Spleen (tissue), 11 donors: ENCODE measurements at regions not wholly inside any gene's neighbourhood (a gene's known extent, or its start where the extent isn't known, plus 50 kb on each side); places are given as distances from the start of the nearest gene placed in this dataset.

ENCODE experiments used
- DNase-seq: peaks from one replicate; pipeline ENCODE4 v3.0.0-alpha.2; 2020
- H3K27ac ChIP-seq, 8 donors: fragments of 200-600 bp; sonication (generic) in 7 of 8; 1 replicate in 4 of 8; 2 replicates in 4 of 8; pipeline versions ENCODE4 v1.5.0 to v1.8.0; 2016 to 2021; ENCODE audit warnings: inconsistent platforms in 4 of 8, mild to moderate bottlenecking in 4 of 8, moderate library complexity in 1 of 8
- H3K27me3 ChIP-seq, 7 donors: fragments of 200-600 bp; sonication (generic) in 6 of 7; replicated peaks in 1 of 7; 1 replicate in 4 of 7; 2 replicates in 3 of 7; pipeline versions ENCODE4 v1.5.0 to v1.8.0; 2016 to 2021; ENCODE audit warnings: inconsistent platforms in 3 of 7, mild to moderate bottlenecking in 1 of 7
- H3K36me3 ChIP-seq, 6 donors: fragments of 200-600 bp; sonication (generic) in 5 of 6; 1 replicate in 4 of 6; 2 replicates in 2 of 6; pipeline versions ENCODE4 v1.5.0 to v1.8.0; 2016 to 2021; ENCODE audit warnings: inconsistent platforms in 2 of 6
- H3K4me1 ChIP-seq, 6 donors: fragments of 200-600 bp; sonication (generic) in 5 of 6; 1 replicate in 3 of 6; 2 replicates in 3 of 6; pipeline versions ENCODE4 v1.5.0 to v1.8.0; 2016 to 2021; ENCODE audit warnings: inconsistent platforms in 3 of 6
- H3K4me3 ChIP-seq, 8 donors: fragments of 200-600 bp; sonication (generic) in 7 of 8; 1 replicate in 4 of 8; 2 replicates in 4 of 8; pipeline versions ENCODE4 v1.5.0 to v1.8.0; 2016 to 2021; ENCODE audit warnings: inconsistent platforms in 4 of 8, mild to moderate bottlenecking in 4 of 8, moderate library complexity in 2 of 8
- H3K9me3 ChIP-seq, 8 donors: fragments of 200-600 bp; sonication (generic) in 7 of 8; 1 replicate in 4 of 8; 2 replicates in 4 of 8; pipeline versions ENCODE4 v1.5.0 to v1.8.0; 2016 to 2021; ENCODE audit warnings: inconsistent platforms in 4 of 8
- CTCF ChIP-seq, 11 experiments: fragments of 200-600 bp in 7 of 11; fragments of 450-650 bp in 4 of 11; sonication (generic) in 4 of 11; IDR thresholded peaks in 8 of 11; conservative IDR thresholded peaks in 3 of 11; 1 replicate in 7 of 11; 2 replicates in 4 of 11; pipeline versions ENCODE4 v1.4.0 to v1.8.0; 2016 to 2021; ENCODE audit warnings: antibody characterized with exemption in 11 of 11, inconsistent platforms in 4 of 11, mild to moderate bottlenecking in 1 of 11
- POLR2A ChIP-seq, 3 donors: fragments of 450-650 bp; IDR thresholded peaks; one replicate each; pipeline ENCODE4 v1.5.1; 2017; ENCODE audit warnings: antibody characterized with exemption in 3 of 3, mild to moderate bottlenecking in 1 of 3
- POLR2AphosphoS5 ChIP-seq, 3 donors: sonication (generic); formaldehyde crosslinking; IDR thresholded peaks; one replicate each; pipeline ENCODE4 v1.5.1; 2017; ENCODE audit warnings: antibody characterized with exemption in 3 of 3
- WGBS, 5 donors: extraction: QIAGEN DNeasy Blood & Tissue Kit in 3 of 5; methylation state at CpG; one replicate each; pipeline versions ENCODE4 v1.1.5 to v1.1.7; 2013 to 2018; 5-methylcytosine and 5-hydroxymethylcytosine counted together
- intact Hi-C: fragments of 100-400 bp; cut with DNase I; formaldehyde crosslinking; loops from one replicate; pipeline ENCODE4 v1.15.0; 2023; ENCODE audit warnings: low total_unique reads
- small RNA-seq, 4 donors: library from RNA; depleted of rRNA; stranded (forward); fragments of <200 nt; gene quantifications; one replicate each; pipeline ENCODE3, GENCODE V24; 2016
- donor health status: healthy with polysubstance abuse.
- donor health status: DM: no; HTN: no; CAD: no; lungs with moderate emphysema.
- donor health status: DM: no; HTN: no; CAD: no.
- donor health status: Bipolar disorder and iron deficiency.
- donor health status: healthy.
- donor health status: DM: no; HTN: no; CAD: no.
- donor health status: DM: yes; HTN: yes; CAD: no.

- no peaks in the 10 kb centered on the region for H3K36me3 ChIP-seq
- no peak for TF ChIP-seq CTCF (IDR thresholded peaks at IDR 0.05 in 8 of 11, conservative IDR thresholded peaks at IDR 0.05 in 3 of 11)
- TF ChIP-seq POLR2AphosphoS5 (IDR thresholded peaks at IDR 0.05): no peak
- TF ChIP-seq POLR2A (IDR thresholded peaks at IDR 0.05): no peak
- intact Hi-C loops: no loop called here
- H3K4me1 ChIP-seq: no peaks in the 10 kb centered on the region
- no peak overlapping the region for H3K4me3 ChIP-seq
- H3K9me3 ChIP-seq: no peaks in the 10 kb centered on the region
- WGBS, 5 donors: 79 to 89% (median 85%) methylated on average over 1 of the region's 1 CpG
- H3K27me3 ChIP-seq: no peaks in the 10 kb centered on the region
- H3K27ac ChIP-seq: no peak overlapping the region
- no peak for DNase-seq
Observed at GRCh38 chr12:9264546-9264945, 56.4 kb upstream of the PZP start.

- Histone ChIP-seq H3K4me1 (no peaks in the 10 kb centered on the region), H3K27me3 (no peaks in the 10 kb centered on the region), H3K27ac (no peak overlapping the region), H3K4me3 (no peak overlapping the region), H3K9me3 (no peaks in the 10 kb centered on the region), H3K36me3 (no peaks in the 10 kb centered on the region)
- no peak for DNase-seq
- intact Hi-C loops: no loop called here
- no peak for TF ChIP-seq POLR2AphosphoS5 (IDR thresholded peaks at IDR 0.05)
Observed at GRCh38 chr12:9260931-9261330, 52.7 kb upstream of the PZP start.

GRCh38 chr12:9258676-9259075 is 50.5 kb upstream of the PZP start:
- no peak overlapping the region for H3K27ac ChIP-seq
- no peak overlapping the region for H3K4me3 ChIP-seq
- H3K36me3 ChIP-seq: no peaks in the 10 kb centered on the region
- no peak for DNase-seq
- no peaks in the 10 kb centered on the region for H3K9me3 ChIP-seq
- WGBS, 5 donors: 31 to 61% (median 50%) methylated on average over 1 of the region's 1 CpG
- intact Hi-C loops: no loop called here
- H3K4me1 ChIP-seq: no peaks in the 10 kb centered on the region
- no peak for TF ChIP-seq POLR2A (IDR thresholded peaks at IDR 0.05)
- no peak for TF ChIP-seq POLR2AphosphoS5 (IDR thresholded peaks at IDR 0.05)
- no peak for TF ChIP-seq CTCF (IDR thresholded peaks at IDR 0.05 in 8 of 11, conservative IDR thresholded peaks at IDR 0.05 in 3 of 11)
- H3K27me3 ChIP-seq: no peaks in the 10 kb centered on the region

Small RNA genes lying in the stretch of these regions (small RNA-seq; reads per million reads assigned to genes)
- 0 reads per million in 4 donors for gene RF00072
